D721Med (cell line): ENCODE measurements at regions not wholly inside any gene's neighbourhood (a gene's known extent, or its start where the extent isn't known, plus 50 kb on each side); places are given as distances from the start of the nearest gene placed in this dataset.

Experiments used
- DNase-seq: peaks from one replicate; pipeline ENCODE4 v3.0.0; 2011; ENCODE audit warnings: low spot score; ENCODE audit not compliant: insufficient read length
- FAIRE-seq: peaks from 2 replicates; lab custom pipeline; 2011; peaks lifted over from hg19 to GRCh38; lab: Jason Lieb, UNC
- CTCF ChIP-seq: IDR thresholded peaks from 2 replicates; pipeline ENCODE4 v1.5.1; 2012; ENCODE audit warnings: mild to moderate bottlenecking, control low read depth; ENCODE audit not compliant: insufficient read depth; ENCODE audit errors: missing control alignments

- TF ChIP-seq CTCF, result no peak
- DNase-seq, result no peak
- FAIRE-seq, result no peak
These were observed 171.9 kb downstream of the IRX5 start for GRCh38 chr16:55102531-55102930.

- TF ChIP-seq CTCF, result no peak
- FAIRE-seq, result no peak
- DNase-seq, result no peak
These were observed 177.2 kb downstream of the IRX5 start for GRCh38 chr16:55107851-55108250.

GRCh38 chr16:55113210-55113609 is 182.5 kb downstream of the IRX5 start:
- DNase-seq, result no peak
- no peak for FAIRE-seq
- TF ChIP-seq CTCF, result no peak

- FAIRE-seq (no peak), DNase-seq (no peak)
- no peak for TF ChIP-seq CTCF
These were observed 184.8 kb downstream of the IRX5 start for GRCh38 chr16:55115506-55115905.

- FAIRE-seq (no peak), DNase-seq (no peak)
- no peak for TF ChIP-seq CTCF
These were observed 185.7 kb downstream of the IRX5 start for GRCh38 chr16:55116165-55116920.

GRCh38 chr16:55118701-55119260 is 188.1 kb downstream of the IRX5 start:
- FAIRE-seq, result no peak
- no peak for TF ChIP-seq CTCF
- DNase-seq, result no peak

- FAIRE-seq (no peak), DNase-seq (no peak)
These were observed 189.7 kb downstream of the IRX5 start for GRCh38 chr16:55120408-55120807.

More at GRCh38 chr16:55120408-55120807, 189.7 kb downstream of the IRX5 start:
- TF ChIP-seq CTCF, result peak; percentile 15
